NCI-H460 (cell line): ENCODE measurements at regions not wholly inside any gene's neighbourhood (a gene's known extent, or its start where the extent isn't known, plus 50 kb on each side); places are given as distances from the start of the nearest gene placed in this dataset.
"Not testable (repeated sequence)": the region's sequence is repeated elsewhere in the genome, so short reads cannot be mapped to it uniquely, and the experiment has no call there.

Experiments used
- DNase-seq: peaks from one replicate; pipeline ENCODE4 v3.0.0-alpha.2; 2016; ENCODE audit warnings: low read depth; ENCODE audit errors: extremely low read depth

GRCh38 chr5:7073666-7074065 lies 322.3 kb upstream of the ADCY2 start:
- DNase-seq = no peak

- no peak for DNase-seq
These were observed 321.8 kb upstream of the ADCY2 start for GRCh38 chr5:7074176-7074575.

- DNase-seq = no peak
These were observed 320.5 kb upstream of the ADCY2 start for GRCh38 chr5:7075470-7075869.

- DNase-seq = no peak
These were observed 317.8 kb upstream of the ADCY2 start for GRCh38 chr5:7078101-7078500.

GRCh38 chr5:7078901-7079300 lies 317.0 kb upstream of the ADCY2 start:
- DNase-seq = no peak

GRCh38 chr5:7080501-7080900 lies 315.4 kb upstream of the ADCY2 start:
- no peak for DNase-seq

GRCh38 chr5:7087719-7088297 lies 308.1 kb upstream of the ADCY2 start:
- no peak for DNase-seq

GRCh38 chr5:7088849-7089248 lies 307.1 kb upstream of the ADCY2 start:
- no peak for DNase-seq

- no peak for DNase-seq
These were observed 301.3 kb upstream of the ADCY2 start for GRCh38 chr5:7094626-7095025.

- no peak for DNase-seq
These were observed 299.6 kb upstream of the ADCY2 start for GRCh38 chr5:7096294-7096693.

GRCh38 chr5:7105358-7105757 lies 290.6 kb upstream of the ADCY2 start:
- DNase-seq = no peak

- DNase-seq = no peak
These were observed 278.0 kb upstream of the ADCY2 start for GRCh38 chr5:7117961-7118360.

GRCh38 chr5:7131680-7132079 lies 264.3 kb upstream of the ADCY2 start:
- DNase-seq = no peak

GRCh38 chr5:7146886-7147285 lies 249.1 kb upstream of the ADCY2 start:
- no peak for DNase-seq

GRCh38 chr5:7157083-7157482 lies 238.9 kb upstream of the ADCY2 start:
- DNase-seq = no peak

GRCh38 chr5:7169240-7169878 lies 226.6 kb upstream of the ADCY2 start:
- DNase-seq = no peak

- DNase-seq = not testable (repeated sequence)
These were observed 225.2 kb upstream of the ADCY2 start for GRCh38 chr5:7170785-7171184.

GRCh38 chr5:7179364-7179763 lies 216.6 kb upstream of the ADCY2 start:
- no peak for DNase-seq

- no peak for DNase-seq
These were observed 214.1 kb upstream of the ADCY2 start for GRCh38 chr5:7181841-7182240.

GRCh38 chr5:7185742-7186141 lies 210.2 kb upstream of the ADCY2 start:
- no peak for DNase-seq

GRCh38 chr5:7186818-7187217 lies 209.1 kb upstream of the ADCY2 start:
- no peak for DNase-seq

- DNase-seq = no peak
These were observed 205.2 kb upstream of the ADCY2 start for GRCh38 chr5:7190712-7191250.

- DNase-seq = no peak
These were observed 203.9 kb upstream of the ADCY2 start for GRCh38 chr5:7192016-7192415.
